GM19372 (cell line): ENCODE measurements at regions not wholly inside any gene's neighbourhood (a gene's known extent, or its start where the extent isn't known, plus 50 kb on each side); places are given as distances from the start of the nearest gene placed in this dataset.
A peak's percentile ranks its signal among the peaks of the same experiment; 100 is the strongest.

Experiments used
- ATAC-seq: cut with Tn5 transposase; IDR thresholded peaks from one replicate; pipeline ENCODE4 v1.9.1; 2021; ENCODE audit warnings: mild to moderate bottlenecking, low read depth, moderate library complexity; ENCODE audit not compliant: unreplicated experiment

DNA sequence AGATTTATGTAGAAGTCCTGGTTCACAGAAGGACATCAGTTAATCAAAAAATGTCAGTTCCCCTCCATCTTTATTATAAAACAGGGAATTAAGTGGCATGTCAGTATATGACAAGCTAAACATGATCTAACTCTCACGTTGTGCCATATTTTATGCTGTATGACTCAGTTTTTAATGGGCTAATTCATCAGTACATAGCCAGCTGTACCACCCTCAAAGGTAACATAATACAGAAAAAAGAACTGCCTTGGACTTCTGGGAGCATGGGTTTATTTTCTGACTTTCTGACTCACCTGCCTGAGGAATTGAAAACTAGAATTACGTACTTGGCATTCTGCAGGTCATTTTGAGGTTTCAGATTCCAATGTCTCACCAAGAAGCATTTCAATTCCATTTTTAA lies 135.7 kb downstream of the CMPK2 start:
- ATAC-seq, result no peak

DNA sequence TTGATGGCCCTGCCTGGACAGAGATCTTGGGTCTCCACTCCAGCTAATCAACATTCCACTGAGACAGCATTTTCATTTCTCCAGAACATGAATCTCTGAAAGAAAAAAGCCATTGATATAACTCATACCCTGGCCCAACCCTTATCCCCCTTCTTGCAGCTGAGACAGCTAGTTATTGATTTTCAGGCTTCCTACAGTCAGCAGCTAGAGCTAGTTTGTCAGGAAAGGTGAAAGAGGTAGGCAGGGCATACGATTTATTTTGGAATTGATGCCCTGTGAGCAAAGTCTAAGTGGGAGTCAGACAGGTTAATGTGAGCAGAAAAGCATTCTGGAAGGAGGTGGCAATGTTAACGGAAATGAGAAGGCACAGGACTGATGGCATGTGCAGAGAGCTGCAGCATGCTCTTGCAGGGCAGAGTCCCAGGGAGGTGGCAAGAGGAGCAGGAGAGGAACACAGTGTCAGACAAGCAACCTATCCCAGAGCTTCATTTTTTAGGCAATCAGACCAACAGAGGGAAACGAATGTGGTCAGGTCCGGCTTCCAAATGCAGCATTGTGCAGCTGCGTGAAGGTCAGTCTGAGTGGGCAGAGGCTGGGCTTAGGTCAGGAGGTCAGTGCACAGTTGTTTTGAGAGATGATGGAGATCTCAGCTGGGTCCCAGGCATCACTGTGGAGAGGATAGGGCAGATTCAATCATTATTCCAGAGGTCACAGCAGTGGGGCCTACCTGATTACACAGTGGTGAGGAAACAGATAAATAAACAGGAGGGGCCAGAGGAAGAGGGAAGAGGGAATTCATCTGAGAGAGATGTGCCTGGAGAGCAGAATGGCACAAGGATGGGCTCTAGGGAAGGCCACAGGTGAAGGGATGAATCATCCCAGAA lies 134.8 kb downstream of the CMPK2 start:
- no peak for ATAC-seq

DNA sequence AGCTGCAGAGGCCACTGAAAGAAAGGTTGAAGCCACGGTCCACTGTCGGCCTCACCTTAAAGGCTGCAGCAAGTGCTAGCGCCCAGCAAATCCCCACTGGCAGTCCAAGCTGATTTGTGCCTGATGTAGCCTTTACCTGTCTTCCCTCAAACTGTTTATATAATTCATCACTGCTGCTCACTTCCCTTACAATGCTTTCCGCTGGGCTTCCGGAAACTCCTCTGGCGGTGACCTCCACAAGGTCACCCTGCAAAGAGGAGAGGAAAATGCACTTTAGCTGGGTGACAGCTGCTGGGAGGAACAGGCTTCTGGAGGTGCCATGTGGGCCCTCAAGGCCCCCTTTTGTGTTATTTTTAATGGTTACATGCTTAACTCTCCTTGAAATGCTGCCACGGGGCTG lies 126.2 kb downstream of the CMPK2 start:
- ATAC-seq, result no peak

DNA sequence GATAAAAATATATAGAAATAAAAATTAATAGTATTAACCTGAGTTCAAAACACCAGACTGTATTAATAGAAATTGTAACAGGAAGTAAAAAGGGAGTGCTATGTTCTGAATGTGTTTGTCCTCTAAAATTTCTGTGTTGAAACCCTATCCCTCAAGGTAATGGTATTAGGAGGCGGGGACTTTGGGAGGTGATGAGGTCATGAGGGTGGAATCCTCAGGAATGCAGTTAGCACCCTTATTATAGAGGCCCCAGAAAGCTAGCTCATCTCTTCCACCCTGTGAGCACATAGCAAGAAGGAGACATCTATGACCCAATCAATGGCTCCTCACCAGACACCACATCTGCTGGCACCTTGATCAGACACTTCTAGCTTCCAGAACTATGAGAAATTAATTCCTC lies 124.5 kb downstream of the CMPK2 start:
- no peak for ATAC-seq

DNA sequence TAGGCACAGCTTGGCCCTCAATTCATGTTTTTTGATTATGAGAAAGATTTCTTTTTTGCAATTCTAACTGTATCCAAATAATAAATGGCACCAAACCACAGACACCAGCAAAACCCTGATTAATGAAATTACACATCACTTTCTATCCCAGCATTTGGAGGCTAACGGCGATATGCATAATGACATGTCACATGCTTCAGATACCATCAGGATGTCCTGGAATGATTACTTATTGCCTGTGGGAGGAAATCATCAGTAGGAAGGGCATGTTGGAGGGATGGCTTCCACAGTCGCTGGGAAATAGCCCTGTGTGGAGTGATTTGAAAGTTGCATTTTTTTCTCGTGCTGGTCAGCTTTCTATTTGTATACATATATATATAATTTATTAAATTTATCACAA lies 121.7 kb downstream of the CMPK2 start:
- no peak for ATAC-seq

DNA sequence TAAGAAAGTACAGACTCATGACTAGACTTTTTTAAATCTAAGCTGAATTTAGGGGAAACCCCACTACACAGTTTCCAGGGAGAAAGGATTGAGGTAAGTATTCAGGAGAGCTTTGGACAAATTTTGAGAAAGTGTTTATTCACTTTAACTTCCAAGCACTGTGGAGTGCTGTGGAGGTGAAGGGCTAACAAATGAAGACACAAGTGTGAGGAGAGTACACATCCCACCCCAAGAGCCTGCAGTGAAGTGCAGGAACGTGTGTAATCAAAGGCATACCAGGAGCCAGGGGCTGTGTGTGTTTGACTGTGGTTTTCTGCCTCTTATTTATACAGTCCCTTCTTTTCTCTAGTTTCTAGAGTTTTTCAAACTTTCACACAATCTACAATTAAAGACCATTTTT lies 118.3 kb downstream of the CMPK2 start:
- no peak for ATAC-seq

DNA sequence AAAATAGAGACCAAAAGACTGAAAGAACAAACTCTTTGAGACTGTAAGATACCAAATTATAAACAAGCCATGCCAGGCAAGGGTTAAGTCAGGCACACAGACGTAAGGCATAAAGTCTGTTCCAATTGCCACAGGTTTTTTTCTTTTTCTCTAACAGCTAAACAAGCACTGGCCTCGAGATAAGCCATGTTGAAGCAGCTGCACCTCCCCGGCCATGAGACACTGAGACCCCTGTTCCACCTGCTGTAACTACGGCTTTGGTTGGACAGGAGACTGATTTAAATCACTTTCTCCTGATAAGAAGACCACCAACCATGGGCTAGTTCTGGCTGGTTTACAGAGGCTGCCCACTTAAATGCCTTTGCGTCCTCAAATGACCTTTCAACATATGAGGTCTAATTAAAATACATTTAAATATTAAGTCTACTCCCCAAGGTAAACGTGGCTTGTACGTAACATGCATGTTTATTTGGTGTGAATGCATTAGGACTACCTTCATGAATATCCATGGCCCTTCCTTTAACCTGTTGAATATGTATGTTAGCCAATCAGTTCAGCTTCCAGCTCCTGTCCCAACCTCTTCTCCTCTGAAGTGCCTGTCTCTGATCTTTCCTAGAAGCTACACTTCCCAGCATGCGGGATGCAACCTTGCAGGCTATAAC lies 117.2 kb downstream of the CMPK2 start:
- no peak for ATAC-seq

DNA sequence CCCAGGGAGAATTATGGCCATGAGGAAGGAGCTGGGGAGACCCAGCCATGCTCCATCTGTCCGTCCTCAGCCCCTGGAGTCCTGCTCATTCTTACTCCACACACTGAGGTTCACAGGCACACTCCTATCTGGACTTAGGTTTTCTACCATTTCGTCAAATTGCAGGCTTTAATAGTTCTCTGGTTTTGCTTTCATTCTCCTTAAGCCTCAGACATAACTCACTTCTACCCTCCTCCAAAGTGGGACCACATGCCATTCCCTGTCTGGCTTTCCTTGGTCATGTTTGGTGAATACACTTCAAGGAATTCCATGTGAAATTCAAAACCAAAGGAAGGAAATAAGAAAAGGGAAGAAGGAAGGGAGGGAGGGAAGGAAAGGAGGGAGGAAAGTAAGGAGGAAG lies 115.7 kb downstream of the CMPK2 start:
- no peak for ATAC-seq

DNA sequence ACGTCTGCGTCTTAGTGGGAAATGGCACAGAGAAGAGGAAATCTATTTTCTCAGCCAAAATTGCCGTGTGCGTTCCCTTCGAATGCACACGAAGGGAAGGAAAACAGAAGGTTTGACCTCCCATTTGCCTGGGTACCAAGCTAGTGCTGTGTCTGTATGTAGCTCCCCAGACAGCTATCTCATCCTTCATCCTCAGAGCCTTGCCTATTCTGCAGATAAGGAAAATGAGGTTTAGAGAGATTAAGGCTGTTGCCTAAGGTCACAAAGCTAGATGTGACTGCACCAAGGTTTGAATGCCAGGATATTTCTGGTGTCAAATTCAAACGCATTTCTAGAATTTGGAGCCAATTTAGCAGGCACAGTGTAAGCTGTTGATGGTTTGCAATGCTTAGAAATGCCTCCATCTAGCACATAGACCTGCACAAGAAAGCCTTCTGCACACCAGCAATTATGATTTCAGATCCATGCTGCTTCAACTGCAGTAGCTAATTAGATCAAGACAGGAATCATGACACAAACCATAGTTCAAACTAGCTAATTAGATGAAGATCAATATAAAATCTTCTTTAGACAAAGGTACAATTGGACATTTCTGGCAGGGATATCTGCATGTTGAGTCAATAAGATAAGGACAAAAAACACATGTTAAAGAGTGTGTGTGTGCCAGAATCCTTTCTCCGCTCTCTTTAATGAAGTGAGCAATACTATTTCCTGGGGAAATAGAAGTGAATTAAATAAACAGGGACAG lies 115.1 kb downstream of the CMPK2 start:
- no peak for ATAC-seq

DNA sequence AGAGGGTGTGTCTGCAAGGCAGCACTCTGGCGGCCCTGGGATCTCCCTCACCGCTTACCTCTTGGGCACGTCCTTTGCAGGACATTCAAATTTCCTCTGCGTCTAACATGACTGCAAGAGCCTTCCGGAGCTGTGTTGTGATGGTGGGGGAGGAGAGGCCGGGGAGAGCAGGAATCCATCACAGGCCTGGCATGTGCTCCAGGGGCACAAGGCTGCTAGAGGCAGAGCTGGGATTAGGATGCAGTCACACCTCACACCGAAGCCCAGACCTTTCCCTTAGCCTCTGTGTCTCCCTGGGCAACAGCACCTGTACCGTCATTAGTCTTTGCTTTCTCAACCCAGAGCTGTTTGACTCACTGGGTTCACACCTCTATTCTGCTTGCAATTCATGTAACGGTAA lies 111.3 kb downstream of the CMPK2 start:
- ATAC-seq, result no peak

DNA sequence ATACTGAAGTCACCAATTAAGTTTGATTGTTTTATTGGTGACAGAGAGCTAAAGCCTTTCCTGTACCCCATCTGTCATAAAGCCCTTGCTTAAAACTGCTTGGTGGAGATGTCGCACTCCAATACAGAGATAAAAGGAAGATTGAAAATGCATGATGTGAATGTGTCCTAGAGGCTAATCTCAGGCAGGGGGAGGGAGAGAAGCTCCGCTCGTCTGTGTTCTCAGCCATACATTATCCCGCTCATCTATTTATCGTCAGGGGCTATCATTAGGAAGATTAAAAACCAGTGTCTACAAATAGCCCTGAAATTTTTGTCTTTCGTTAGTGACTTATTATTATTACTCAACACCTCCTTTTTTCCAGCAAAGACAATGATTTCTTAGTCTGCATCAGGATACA lies 110.3 kb downstream of the CMPK2 start:
- no peak for ATAC-seq

DNA sequence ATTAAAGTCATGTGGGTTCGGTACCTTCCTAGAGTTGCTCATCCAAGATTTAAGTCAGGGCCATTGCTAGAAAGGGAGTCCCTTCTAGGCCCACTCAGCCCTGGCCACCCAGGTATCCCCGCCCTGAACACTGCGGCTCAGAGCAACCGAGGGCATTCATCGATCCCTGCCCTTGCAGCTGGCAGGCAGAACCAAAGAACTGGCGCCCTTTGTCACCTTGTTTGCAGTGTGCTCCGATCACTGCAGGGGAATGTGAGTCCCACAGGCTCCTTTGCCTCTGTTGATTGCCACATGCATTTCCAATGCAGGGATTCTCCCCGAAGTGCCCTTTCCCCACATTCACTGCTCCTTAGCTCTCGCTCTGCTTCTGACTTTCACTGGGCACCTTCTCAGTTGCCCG lies 108.5 kb downstream of the CMPK2 start:
- no peak for ATAC-seq

DNA sequence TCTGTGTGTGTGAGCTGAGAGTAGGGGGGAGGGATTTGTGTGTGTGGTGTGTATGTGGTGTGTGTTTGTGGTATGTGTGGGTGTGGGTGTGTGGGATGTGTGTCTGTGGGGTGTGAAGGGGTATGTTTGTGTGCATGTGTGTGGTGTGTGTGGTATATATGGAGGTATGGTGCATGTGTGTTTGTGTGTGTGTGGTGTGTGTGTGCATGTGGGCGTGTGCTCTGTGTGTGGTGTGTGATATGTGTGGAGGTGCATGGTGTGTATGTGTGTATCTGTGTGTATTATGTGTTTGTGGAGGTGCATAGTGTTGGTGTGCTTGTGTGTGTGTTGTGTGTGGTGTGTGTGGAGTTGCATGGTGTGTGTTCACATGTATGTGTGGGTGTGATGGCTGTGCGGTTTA lies 106.0 kb downstream of the CMPK2 start:
- no peak for ATAC-seq

DNA sequence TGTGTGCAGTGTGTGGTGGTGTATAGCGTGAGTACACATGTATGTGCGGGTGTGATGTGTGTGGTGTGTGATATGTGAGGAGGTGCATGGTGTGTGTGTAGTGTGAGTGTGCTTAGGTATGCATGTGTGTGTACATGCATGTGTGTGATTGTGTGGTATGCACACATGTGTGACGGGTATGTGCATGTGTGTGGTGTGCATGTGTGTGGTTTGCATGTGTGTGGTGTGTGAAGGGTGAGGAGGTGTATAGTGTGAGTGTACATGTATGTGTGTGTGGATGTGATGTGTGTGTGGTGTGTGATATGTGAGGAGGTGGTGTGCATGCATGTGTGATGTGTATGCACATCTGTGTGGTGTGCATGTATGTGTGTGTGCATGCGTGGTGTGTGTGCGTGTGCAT lies 105.6 kb downstream of the CMPK2 start:
- no peak for ATAC-seq

DNA sequence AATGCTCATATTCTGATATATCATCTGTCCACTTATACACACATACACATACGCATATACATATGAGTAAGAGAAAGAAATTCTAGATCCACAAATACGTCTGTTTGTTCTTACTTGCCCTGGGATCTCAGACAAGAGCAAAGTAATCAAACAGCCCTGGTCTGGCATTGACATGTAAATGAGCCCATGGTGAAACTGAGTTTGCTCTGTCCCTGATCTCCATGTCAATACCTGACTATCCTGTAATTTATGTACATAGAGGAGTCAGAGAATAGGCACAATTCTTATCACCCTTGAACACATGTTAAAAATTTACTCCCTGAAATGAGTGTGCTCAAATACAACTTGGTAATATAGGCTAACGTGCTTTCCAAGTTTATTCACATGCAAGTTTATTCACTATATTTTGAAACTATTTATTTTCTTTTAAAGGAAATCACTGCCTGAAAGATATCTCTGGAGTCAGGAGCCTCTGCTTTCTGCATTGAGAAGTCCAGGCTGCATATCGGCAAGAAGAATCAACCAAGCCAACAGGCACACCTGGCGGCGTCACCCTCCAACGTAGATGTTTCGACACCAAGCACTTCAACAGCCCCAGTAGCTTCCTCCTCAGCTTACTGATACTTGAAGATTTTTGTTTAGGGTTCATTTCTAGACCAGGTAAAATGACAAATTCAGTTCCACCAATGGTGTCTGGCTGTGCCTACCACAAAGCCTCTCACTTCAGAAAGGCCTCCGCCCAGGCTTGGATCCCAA lies 100.6 kb downstream of the CMPK2 start:
- ATAC-seq, result no peak

DNA sequence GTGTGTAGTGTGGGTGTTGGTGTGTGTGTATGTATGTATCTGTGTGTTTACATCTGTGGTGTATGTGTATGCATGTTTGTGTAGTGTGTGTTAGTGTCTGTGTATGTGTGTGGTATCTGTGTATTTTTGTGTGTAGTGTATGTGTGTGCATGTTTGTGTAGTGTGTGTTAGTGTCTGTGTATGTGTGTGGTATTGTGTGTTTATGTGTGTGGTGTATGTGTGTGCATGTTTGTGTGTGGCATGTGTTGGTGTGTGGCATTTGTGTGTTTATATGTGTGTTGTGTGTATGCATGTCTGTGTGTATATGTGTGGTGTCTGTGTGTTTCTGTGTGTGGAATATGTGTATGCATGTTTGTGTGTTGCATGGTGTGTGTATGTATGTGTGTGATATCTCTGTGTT lies 96.4 kb downstream of the CMPK2 start:
- ATAC-seq, result no peak

DNA sequence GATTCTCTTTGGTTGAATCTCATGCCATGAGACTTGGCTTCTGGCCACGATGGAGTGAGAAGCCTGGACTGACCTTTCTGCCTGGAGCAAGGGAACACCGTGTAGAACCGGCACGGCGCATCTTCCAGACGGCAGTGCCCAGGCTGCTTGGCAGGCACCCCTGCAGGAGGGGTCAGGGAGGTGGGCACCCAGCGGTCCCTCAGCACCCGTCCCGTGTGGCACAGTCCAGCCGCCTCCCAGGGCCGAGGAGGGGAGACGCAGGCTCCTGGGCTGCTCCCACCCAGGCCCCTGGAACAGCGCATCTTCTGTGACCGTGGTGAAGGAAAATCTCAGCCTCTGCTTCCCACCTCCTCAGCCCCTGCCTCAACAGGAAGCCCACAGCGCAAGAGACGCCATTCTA lies 95.7 kb downstream of the CMPK2 start:
- ATAC-seq, result no peak

DNA sequence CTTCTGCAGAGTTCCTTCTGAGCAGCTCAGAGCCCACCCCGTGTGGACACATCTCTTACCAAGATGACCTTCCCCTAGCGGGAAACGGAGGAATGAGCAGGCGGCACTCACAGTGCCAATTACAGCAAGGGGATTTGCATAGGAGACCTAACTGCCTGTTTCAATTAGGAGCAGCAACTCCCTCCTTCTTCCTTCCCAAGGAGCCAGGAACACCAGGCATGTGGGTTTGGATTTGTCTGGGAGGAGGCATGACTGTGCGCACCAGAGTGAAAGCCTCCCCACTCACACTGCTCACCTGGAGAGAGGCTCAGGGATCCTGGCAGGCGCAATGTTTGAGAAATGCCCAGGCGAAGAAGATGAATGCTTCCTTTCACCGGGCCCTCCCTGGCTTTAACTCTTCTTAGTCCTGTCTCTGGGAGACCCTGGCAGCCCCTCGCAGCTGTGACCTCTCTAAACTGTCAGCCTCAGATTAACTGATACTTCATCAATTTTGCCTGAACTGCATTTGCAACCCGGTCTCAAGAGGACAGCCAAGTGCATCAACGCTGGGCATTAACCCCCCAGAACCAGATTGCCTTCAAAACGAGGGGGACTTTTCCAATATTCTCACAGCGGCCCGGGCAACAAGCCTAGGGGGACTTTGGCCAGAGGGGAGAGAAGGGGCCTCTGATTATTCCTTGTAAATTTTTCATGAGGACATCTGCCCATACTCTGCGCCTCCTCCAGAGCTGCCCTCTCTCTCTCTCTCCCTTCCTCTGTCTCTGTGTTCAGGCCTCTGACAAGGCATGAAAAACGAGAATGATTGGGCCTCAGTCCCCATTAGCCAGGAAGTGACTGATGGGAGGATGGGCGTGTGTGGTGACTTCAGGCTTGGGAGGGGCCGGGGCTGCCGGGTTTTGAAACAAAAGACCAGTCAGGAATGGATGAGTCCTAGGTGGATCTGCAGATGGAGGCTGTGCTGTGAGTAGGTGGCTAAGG lies 93.8 kb downstream of the CMPK2 start:
- ATAC-seq, result no peak

DNA sequence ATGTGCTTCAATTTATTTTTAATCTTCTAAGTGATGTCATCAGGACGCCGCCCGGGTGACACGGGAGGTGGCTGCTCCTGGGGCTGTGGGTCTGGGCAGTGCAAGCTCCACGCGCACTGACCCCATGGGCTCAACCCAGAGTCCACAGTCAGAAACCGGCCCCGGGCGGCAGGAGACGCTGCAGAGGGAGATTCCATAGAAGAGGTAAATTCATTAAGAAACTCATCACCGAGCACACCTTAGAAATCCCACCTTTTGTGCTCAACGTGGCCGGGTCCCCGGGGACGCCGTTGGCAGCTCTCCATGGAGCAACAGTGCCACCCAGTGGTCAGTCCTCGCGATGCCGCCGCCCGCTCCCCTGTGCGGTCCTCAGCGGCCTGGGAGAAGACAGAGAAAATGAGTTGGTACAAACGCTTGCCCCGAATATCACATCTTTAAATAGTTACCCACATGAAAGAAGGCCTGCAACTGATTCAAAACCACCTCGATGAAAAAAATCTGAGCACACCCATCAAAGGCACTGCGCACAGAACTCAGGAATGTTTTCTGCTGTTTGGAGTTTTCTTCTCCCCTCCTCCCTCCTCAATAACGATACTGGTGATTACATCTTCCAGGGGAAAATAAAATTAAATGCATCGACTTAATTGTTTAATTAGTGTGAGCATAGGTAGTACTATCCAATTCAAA lies 92.6 kb downstream of the CMPK2 start:
- peak; percentile 88 for ATAC-seq
